ENCODE measurements at regions not wholly inside any gene's neighbourhood (a gene's known extent, or its start where the extent isn't known, plus 50 kb on each side); places are given as distances from the start of the nearest gene placed in this dataset.

- no peak for DNase-seq
Measured at GRCh38 chrX:39452401-39452800, 645.4 kb downstream of the BCOR start.

GRCh38 chrX:39453889-39454621 lies 643.7 kb downstream of the BCOR start:
- no peak for DNase-seq

GRCh38 chrX:39456894-39457604 lies 640.7 kb downstream of the BCOR start:
- no peak for DNase-seq

- no peak for DNase-seq
Measured at GRCh38 chrX:39458779-39459178, 639.0 kb downstream of the BCOR start.

- no peak for DNase-seq
Measured at GRCh38 chrX:39459204-39459603, 638.6 kb downstream of the BCOR start.

- DNase-seq = no peak
Measured at GRCh38 chrX:39459952-39460351, 637.8 kb downstream of the BCOR start.

- no peak for DNase-seq
Measured at GRCh38 chrX:39460499-39460898, 637.3 kb downstream of the BCOR start.

- DNase-seq = no peak
Measured at GRCh38 chrX:39462835-39463234, 634.9 kb downstream of the BCOR start.

GRCh38 chrX:39464253-39464652 lies 633.5 kb downstream of the BCOR start:
- DNase-seq = no peak

GRCh38 chrX:39465467-39465866 lies 632.3 kb downstream of the BCOR start:
- no peak for DNase-seq

GRCh38 chrX:39465906-39466305 lies 631.9 kb downstream of the BCOR start:
- DNase-seq = no peak

- no peak for DNase-seq
Measured at GRCh38 chrX:39469126-39469525, 628.6 kb downstream of the BCOR start.

- no peak for DNase-seq
Measured at GRCh38 chrX:39470588-39471407, 627.0 kb downstream of the BCOR start.

GRCh38 chrX:39472161-39472560 lies 625.6 kb downstream of the BCOR start:
- DNase-seq = no peak

GRCh38 chrX:39473812-39474211 lies 623.9 kb downstream of the BCOR start:
- no peak for DNase-seq

GRCh38 chrX:39475372-39475771 lies 622.4 kb downstream of the BCOR start:
- no peak for DNase-seq

GRCh38 chrX:39476604-39477021 lies 621.1 kb downstream of the BCOR start:
- no peak for DNase-seq

GRCh38 chrX:39477031-39477761 lies 620.6 kb downstream of the BCOR start:
- peak; percentile 37 to 43 for DNase-seq

GRCh38 chrX:39477762-39478120 lies 620.0 kb downstream of the BCOR start:
- DNase-seq = peak; percentile 22 to 26

GRCh38 chrX:39479856-39480255 lies 617.9 kb downstream of the BCOR start:
- no peak for DNase-seq

GRCh38 chrX:39480963-39481362 lies 616.8 kb downstream of the BCOR start:
- no peak for DNase-seq

GRCh38 chrX:39481621-39482020 lies 616.1 kb downstream of the BCOR start:
- no peak for DNase-seq

Data from activated T-cell treated with anti-CD3 and anti-CD28 coated beads, Interleukin-2, amount 50 U/mL, for 48 hours (primary cell).